WTC11 (cell line): ENCODE measurements at regions not wholly inside any gene's neighbourhood (a gene's known extent, or its start where the extent isn't known, plus 50 kb on each side); places are given as distances from the start of the nearest gene placed in this dataset.

Experiments
- ATAC-seq: fragments of 200-7000 bp; cut with Tn5 transposase; 2 replicates; pipeline ENCODE4 v1.10.0; 2021; ENCODE audit warnings: mild to moderate bottlenecking, moderate library complexity
- CTCF ChIA-PET: fragments of 300-600 bp; sonication (Branson Sonifier 250); formaldehyde crosslinking; loops from one replicate; lab custom pipeline; 2021; ENCODE audit warnings: antibody characterized with exemption; lab: Charles Lee
- POLR2A ChIA-PET: fragments of 350-600 bp; sonication (Branson Sonifier 250); formaldehyde crosslinking; loops from one replicate; lab custom pipeline; 2021; ENCODE audit warnings: antibody characterized with exemption; lab: Charles Lee
- DNase-seq: peaks from one replicate; pipeline ENCODE4 v3.0.0; 2021; ENCODE audit warnings: low spot score
- H3K27ac Mint-ChIP-seq: 2 replicates; pipeline ENCODE4 v1.8.0; 2021; ENCODE audit warnings: mixed read lengths
- H3K27me3 Mint-ChIP-seq: 2 replicates; pipeline ENCODE4 v1.8.0; 2021; ENCODE audit warnings: low read depth, mild to moderate bottlenecking, moderate library complexity, mixed read lengths
- H3K36me3 Mint-ChIP-seq: 2 replicates; pipeline ENCODE4 v1.8.0; 2021; ENCODE audit warnings: mixed read lengths
- H3K4me1 Mint-ChIP-seq: 2 replicates; pipeline ENCODE4 v1.8.0; 2022; ENCODE audit warnings: mixed read lengths
- H3K4me3 Mint-ChIP-seq: 2 replicates; pipeline ENCODE4 v1.8.0; 2021; ENCODE audit warnings: mild to moderate bottlenecking, moderate library complexity, mixed read lengths
- H3K9me3 Mint-ChIP-seq: 2 replicates; pipeline ENCODE4 v1.8.0; 2021; ENCODE audit warnings: mixed read lengths
- FOXP1 ChIP-seq: sonication (generic); formaldehyde crosslinking; IDR thresholded peaks from 2 replicates; pipeline ENCODE4 v1.8.0; 2022; ENCODE audit warnings: missing genetic modification reagents, mild to moderate bottlenecking, moderate library complexity, borderline replicate concordance
- FOXP4 ChIP-seq: sonication (generic); formaldehyde crosslinking; IDR thresholded peaks from 2 replicates; pipeline ENCODE4 v1.8.0; 2022; ENCODE audit warnings: mild to moderate bottlenecking, missing genetic modification reagents
- HMGA2 ChIP-seq: fragments of 250-450 bp; sonication (Bioruptor Pico); IDR thresholded peaks from 2 replicates; pipeline ENCODE4 v1.4.0; 2021; ENCODE audit warnings: mild to moderate bottlenecking, moderate library complexity
- JUN ChIP-seq: sonication (generic); formaldehyde crosslinking; IDR thresholded peaks from 2 replicates; pipeline ENCODE4 v1.8.0; 2023; ENCODE audit warnings: mild to moderate bottlenecking, missing genetic modification reagents
- NFATC4 ChIP-seq: fragments of 250-450 bp; sonication (Bioruptor Pico); IDR thresholded peaks from 2 replicates; pipeline ENCODE4 v1.9.0; 2021; ENCODE audit warnings: mild to moderate bottlenecking
- NFE2L1 ChIP-seq: sonication (generic); formaldehyde crosslinking; IDR thresholded peaks from 2 replicates; pipeline ENCODE4 v1.8.1; 2023; ENCODE audit warnings: missing genetic modification reagents
- OVOL2 ChIP-seq: fragments of 250-450 bp; sonication (Bioruptor Pico); IDR thresholded peaks from 2 replicates; pipeline ENCODE4 v1.9.0; 2021; ENCODE audit warnings: mild to moderate bottlenecking, borderline replicate concordance
- SOX15 ChIP-seq: fragments of 250-450 bp; sonication (Bioruptor Pico); IDR thresholded peaks from 2 replicates; pipeline ENCODE4 v1.9.0; 2021; ENCODE audit warnings: mild to moderate bottlenecking
- TCF7 ChIP-seq: sonication (generic); formaldehyde crosslinking; IDR thresholded peaks from 2 replicates; pipeline ENCODE4 v1.8.0; 2022; ENCODE audit warnings: mild to moderate bottlenecking, low read depth, missing genetic modification reagents, moderate library complexity
- TP53 ChIP-seq: sonication (generic); formaldehyde crosslinking; IDR thresholded peaks from 2 replicates; pipeline ENCODE4 v1.8.1; 2023; ENCODE audit warnings: mild to moderate bottlenecking, missing genetic modification reagents
- ZBTB43 ChIP-seq: sonication (generic); formaldehyde crosslinking; IDR thresholded peaks from 2 replicates; pipeline ENCODE4 v1.8.1; 2023; ENCODE audit warnings: mild to moderate bottlenecking, missing genetic modification reagents
- TF ChIP-seq, protein P1 (sequence below): sonication (generic); formaldehyde crosslinking; conservative IDR thresholded peaks from 2 replicates; pipeline ENCODE4 v1.8.1; 2022; ENCODE audit warnings: mild to moderate bottlenecking, missing genetic modification reagents
- TF ChIP-seq, protein P2 (sequence below): fragments of 250-450 bp; sonication (Bioruptor Pico); IDR thresholded peaks from 2 replicates; pipeline ENCODE4 v2.1.2; 2022; ENCODE audit warnings: mild to moderate bottlenecking, moderate library complexity
- TF ChIP-seq, protein P3 (sequence below): sonication (generic); formaldehyde crosslinking; IDR thresholded peaks from 2 replicates; pipeline ENCODE4 v1.8.1; 2023; ENCODE audit warnings: mild to moderate bottlenecking, missing genetic modification reagents, moderate library complexity
- TF ChIP-seq, protein P4 (sequence below): sonication (generic); formaldehyde crosslinking; IDR thresholded peaks from 2 replicates; pipeline ENCODE4 v1.8.1; 2022; ENCODE audit warnings: low read depth, mild to moderate bottlenecking, moderate library complexity, missing genetic modification reagents, borderline replicate concordance

DNA sequence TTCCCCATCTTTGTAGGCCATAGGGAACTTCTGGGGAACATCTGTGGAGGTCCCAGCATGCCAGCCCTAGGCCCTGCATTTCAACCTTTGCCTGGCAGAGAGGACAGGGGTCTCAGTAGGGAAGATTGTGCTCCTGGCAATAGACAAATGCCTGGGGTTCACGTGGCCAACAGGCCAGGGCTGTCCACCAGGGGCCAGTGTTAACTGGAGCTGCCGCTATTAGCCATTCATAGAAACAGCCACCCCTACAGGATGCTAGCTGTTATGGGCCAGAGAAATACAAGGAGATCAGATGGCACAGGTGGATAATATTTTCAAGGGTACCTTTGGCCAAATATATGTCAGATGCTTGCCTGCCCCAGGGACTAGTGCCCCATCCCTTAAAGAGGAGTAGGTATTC lies 932.9 kb downstream of the QKI start:
- Mint-ChIP-seq H3K9me3 (peaks cover 23% of the 10 kb centered on the region), H3K36me3 (peaks cover 18% of the 10 kb centered on the region), H3K27ac (no peak overlapping the region), H3K4me3 (no peak overlapping the region), H3K27me3 (peaks cover 5% of the 10 kb centered on the region; the same call in 1 of the 2 replicates), H3K4me1 (peaks cover 41% of the 10 kb centered on the region)
- no peak for TF ChIP-seq NFE2L1 (CRISPR knock-in tag)
- no peak for TF ChIP-seq FOXP4 (CRISPR knock-in tag)
- TF ChIP-seq JUN (CRISPR knock-in tag): no peak
- TF ChIP-seq TP53 (CRISPR knock-in tag): no peak
- TF ChIP-seq, protein P1, sequence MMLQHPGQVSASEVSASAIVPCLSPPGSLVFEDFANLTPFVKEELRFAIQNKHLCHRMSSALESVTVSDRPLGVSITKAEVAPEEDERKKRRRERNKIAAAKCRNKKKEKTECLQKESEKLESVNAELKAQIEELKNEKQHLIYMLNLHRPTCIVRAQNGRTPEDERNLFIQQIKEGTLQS: no peak
- ChIA-PET POLR2A (no interaction called here), CTCF (interaction anchor here (0.5 kb wide), 1 partner anchor 256 kb away, joined by 3 read pairs; no protein-coding TSS in a partner anchor)
- DNase-seq (no peak), ATAC-seq (no peak)

GRCh38 chr6:164346631-164347030 lies 932.1 kb downstream of the QKI start:
- DNase-seq: no peak
- POLR2A ChIA-PET: no interaction called here
- no peak for ATAC-seq
- CTCF ChIA-PET: no interaction called here
- Mint-ChIP-seq H3K9me3 (peaks cover 20% of the 10 kb centered on the region), H3K36me3 (peaks cover 18% of the 10 kb centered on the region), H3K4me3 (no peak overlapping the region), H3K4me1 (peaks cover 42% of the 10 kb centered on the region), H3K27ac (0 out of 2 replicates have a peak overlapping the region, but pooled peaks have one; percentile 19), H3K27me3 (peaks cover 5% of the 10 kb centered on the region; the same call in 1 of the 2 replicates)
- TF ChIP-seq, protein P2, sequence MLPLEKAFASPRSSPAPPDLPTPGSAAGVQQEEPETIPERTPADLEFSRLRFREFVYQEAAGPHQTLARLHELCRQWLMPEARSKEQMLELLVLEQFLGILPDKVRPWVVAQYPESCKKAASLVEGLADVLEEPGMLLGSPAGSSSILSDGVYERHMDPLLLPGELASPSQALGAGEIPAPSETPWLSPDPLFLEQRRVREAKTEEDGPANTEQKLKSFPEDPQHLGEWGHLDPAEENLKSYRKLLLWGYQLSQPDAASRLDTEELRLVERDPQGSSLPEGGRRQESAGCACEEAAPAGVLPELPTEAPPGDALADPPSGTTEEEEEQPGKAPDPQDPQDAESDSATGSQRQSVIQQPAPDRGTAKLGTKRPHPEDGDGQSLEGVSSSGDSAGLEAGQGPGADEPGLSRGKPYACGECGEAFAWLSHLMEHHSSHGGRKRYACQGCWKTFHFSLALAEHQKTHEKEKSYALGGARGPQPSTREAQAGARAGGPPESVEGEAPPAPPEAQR (CRISPR knock-in tag): no peak
- no peak for TF ChIP-seq OVOL2 (CRISPR knock-in tag)
- TF ChIP-seq, protein P3, sequence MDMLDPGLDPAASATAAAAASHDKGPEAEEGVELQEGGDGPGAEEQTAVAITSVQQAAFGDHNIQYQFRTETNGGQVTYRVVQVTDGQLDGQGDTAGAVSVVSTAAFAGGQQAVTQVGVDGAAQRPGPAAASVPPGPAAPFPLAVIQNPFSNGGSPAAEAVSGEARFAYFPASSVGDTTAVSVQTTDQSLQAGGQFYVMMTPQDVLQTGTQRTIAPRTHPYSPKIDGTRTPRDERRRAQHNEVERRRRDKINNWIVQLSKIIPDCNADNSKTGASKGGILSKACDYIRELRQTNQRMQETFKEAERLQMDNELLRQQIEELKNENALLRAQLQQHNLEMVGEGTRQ (CRISPR knock-in tag): no peak
- TF ChIP-seq SOX15 (CRISPR knock-in tag): no peak
- no peak for TF ChIP-seq HMGA2 (CRISPR knock-in tag)
- TF ChIP-seq TCF7 (CRISPR knock-in tag): no peak
- no peak for TF ChIP-seq FOXP1 (CRISPR knock-in tag)
- TF ChIP-seq ZBTB43: no peak
- no peak for TF ChIP-seq NFATC4
- TF ChIP-seq, protein P4, sequence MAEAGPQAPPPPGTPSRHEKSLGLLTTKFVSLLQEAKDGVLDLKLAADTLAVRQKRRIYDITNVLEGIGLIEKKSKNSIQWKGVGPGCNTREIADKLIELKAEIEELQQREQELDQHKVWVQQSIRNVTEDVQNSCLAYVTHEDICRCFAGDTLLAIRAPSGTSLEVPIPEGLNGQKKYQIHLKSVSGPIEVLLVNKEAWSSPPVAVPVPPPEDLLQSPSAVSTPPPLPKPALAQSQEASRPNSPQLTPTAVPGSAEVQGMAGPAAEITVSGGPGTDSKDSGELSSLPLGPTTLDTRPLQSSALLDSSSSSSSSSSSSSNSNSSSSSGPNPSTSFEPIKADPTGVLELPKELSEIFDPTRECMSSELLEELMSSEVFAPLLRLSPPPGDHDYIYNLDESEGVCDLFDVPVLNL (CRISPR knock-in tag): no peak
